ENCODE measurements at regions not wholly inside any gene's neighbourhood (a gene's known extent, or its start where the extent isn't known, plus 50 kb on each side); places are given as distances from the start of the nearest gene placed in this dataset.

GRCh38 chr12:97778111-97778510 is 315.5 kb downstream of the RMST start:
- TF ChIP-seq CTCF (IDR thresholded peaks at IDR 0.05; ENCODE audit: low read depth, low read length, poor library complexity, severe bottlenecking) (no peak), EZH2phosphoT487 (IDR thresholded peaks at IDR 0.05; ENCODE audit: borderline replicate concordance, low read length) (no peak)

Measured in DOHH2 (cell line).